Endothelial cell of umbilical vein (primary cell): ENCODE measurements at regions not wholly inside any gene's neighbourhood (a gene's known extent, or its start where the extent isn't known, plus 50 kb on each side); places are given as distances from the start of the nearest gene placed in this dataset.

ENCODE experiments used
- BruUV-seq: library from RNA; stranded (reverse); fragments of 400-500 nt; replicated peaks from 2 replicates; lab custom pipeline; 2021; lab: Mats Ljungman, UMichigan
- CTCF ChIA-PET: fragments of 300-600, 350-600 bp; sonication (Branson Sonifier 250); formaldehyde crosslinking; loops from one replicate; lab custom pipeline; 2021; ENCODE audit warnings: antibody characterized with exemption, inconsistent platforms; lab: Charles Lee
- POLR2A ChIA-PET: fragments of 300-600, 350-600 bp; sonication (Branson Sonifier 250); formaldehyde crosslinking; loops from one replicate; lab custom pipeline; 2021; ENCODE audit warnings: antibody characterized with exemption, inconsistent platforms; lab: Charles Lee
- DNase-seq: peaks from one replicate; pipeline ENCODE4 v3.0.0-alpha.2; 2011; ENCODE audit warnings: low read depth, low spot score
- FAIRE-seq: peaks from 2 replicates; lab custom pipeline; 2011; peaks lifted over from hg19 to GRCh38; lab: Jason Lieb, UNC
- H2AFZ ChIP-seq: 2 replicates; pipeline ENCODE4 v1.6.0; 2012; ENCODE audit warnings: low read depth, low read length, control low read depth, inconsistent platforms
- H3K27ac ChIP-seq: 2 replicates; pipeline ENCODE4 v1.5.1; 2011; ENCODE audit warnings: low read depth, mild to moderate bottlenecking, control low read depth, low read length, moderate library complexity; ENCODE audit not compliant: insufficient read depth
- H3K27me3 ChIP-seq, 2 experiments: 2 replicates each; pipeline versions ENCODE4 v1.6.0 to v1.6.1; 2011; ENCODE audit warnings: low read length in 2 of 2, mixed read lengths in 1 of 2; ENCODE audit not compliant: control insufficient read depth in 2 of 2, insufficient read depth in 2 of 2
- H3K36me3 ChIP-seq, 2 experiments: 2 replicates in 1 of 2; 3 replicates in 1 of 2; pipeline ENCODE4 v1.5.1; 2011; ENCODE audit warnings: low read length in 2 of 2, mild to moderate bottlenecking in 1 of 2, moderate library complexity in 1 of 2; ENCODE audit not compliant: control insufficient read depth in 2 of 2, insufficient read depth in 2 of 2; ENCODE audit errors: extremely low read depth in 1 of 2
- H3K4me1 ChIP-seq: 3 replicates; pipeline ENCODE4 v1.5.1; 2011; ENCODE audit warnings: mild to moderate bottlenecking, low read length; ENCODE audit not compliant: control insufficient read depth, insufficient read depth; ENCODE audit errors: extremely low read depth
- H3K4me2 ChIP-seq: 2 replicates; pipeline ENCODE4 v1.6.1; 2011; ENCODE audit warnings: low read length, control low read depth, mixed read lengths; ENCODE audit not compliant: insufficient read depth
- H3K4me3 ChIP-seq, 3 experiments: fragments of 200-600 bp in 1 of 3; sonication (generic), shearing (Covaris generic) in 1 of 3; replicated peaks in 1 of 3; 2 replicates each; pipeline ENCODE4 v1.5.1; 2011 to 2016; ENCODE audit warnings: control low read depth in 3 of 3, low read length in 3 of 3, mild to moderate bottlenecking in 2 of 3, inconsistent platforms in 1 of 3, low read depth in 1 of 3, moderate library complexity in 1 of 3; ENCODE audit not compliant: insufficient read depth in 1 of 3
- H3K79me2 ChIP-seq: 2 replicates; pipeline ENCODE4 v1.6.0; 2012; ENCODE audit warnings: low read length, inconsistent platforms; ENCODE audit not compliant: control insufficient read depth, insufficient read depth
- H3K9ac ChIP-seq: replicated peaks from 2 replicates; pipeline ENCODE3; 2011; ENCODE audit warnings: low read length, control low read depth; ENCODE audit not compliant: insufficient read depth; ENCODE audit errors: extremely low read depth
- H3K9me1 ChIP-seq: replicated peaks from 3 replicates; pipeline ENCODE4 v1.6.0; 2011; ENCODE audit warnings: mild to moderate bottlenecking, low read length; ENCODE audit not compliant: control insufficient read depth, insufficient read depth; ENCODE audit errors: extremely low read depth
- H3K9me3 ChIP-seq: replicated peaks from 2 replicates; pipeline ENCODE4 v1.5.1; 2012; ENCODE audit warnings: low read length, inconsistent platforms; ENCODE audit not compliant: control insufficient read depth, insufficient read depth
- H4K20me1 ChIP-seq: replicated peaks from 2 replicates; pipeline ENCODE3; 2011; ENCODE audit warnings: mild to moderate bottlenecking, low read length; ENCODE audit not compliant: control insufficient read depth, insufficient read depth; ENCODE audit errors: extremely low read depth
- CTCF ChIP-seq, 2 donors: IDR thresholded peaks; 1 replicate in 1 of 2; 2 replicates in 1 of 2; pipeline ENCODE4 v1.5.1; 2011; ENCODE audit warnings: low read length in 2 of 2, mild to moderate bottlenecking in 2 of 2, moderate library complexity in 2 of 2, control low read depth in 1 of 2, inconsistent platforms in 1 of 2, low read depth in 1 of 2; ENCODE audit not compliant: insufficient read depth in 1 of 2; ENCODE audit errors: extremely low read depth in 1 of 2
- EZH2 ChIP-seq: IDR thresholded peaks from 2 replicates; pipeline ENCODE4 v1.6.1; 2012; ENCODE audit warnings: borderline replicate concordance, low read depth, mild to moderate bottlenecking, moderate library complexity, low read length, inconsistent platforms; ENCODE audit not compliant: severe bottlenecking
- FOS ChIP-seq: IDR thresholded peaks from 2 replicates; pipeline ENCODE4 v1.6.1; 2011; ENCODE audit warnings: mild to moderate bottlenecking, low read length, moderate library complexity, borderline replicate concordance; ENCODE audit not compliant: insufficient read depth
- GATA2 ChIP-seq: IDR thresholded peaks from 2 replicates; pipeline ENCODE4 v1.7.0; 2011; ENCODE audit warnings: low read depth, mild to moderate bottlenecking, moderate library complexity, mixed read lengths, low read length; ENCODE audit not compliant: insufficient read length, insufficient read depth
- JUN ChIP-seq: IDR thresholded peaks from 2 replicates; pipeline ENCODE4 v1.6.1; 2011; ENCODE audit warnings: borderline replicate concordance, low read depth; ENCODE audit not compliant: insufficient read length, insufficient read depth
- MYC ChIP-seq: IDR thresholded peaks from one replicate; pipeline ENCODE4 v1.6.1; 2011; ENCODE audit warnings: mild to moderate bottlenecking, low read depth, low read length
- POLR2A ChIP-seq: IDR thresholded peaks from 2 replicates; pipeline ENCODE4 v1.6.1; 2012; ENCODE audit warnings: low read depth, mild to moderate bottlenecking, control low read depth, low read length
- POLR2AphosphoS5 ChIP-seq: IDR thresholded peaks from 2 replicates; pipeline ENCODE4 v1.6.1; 2012; ENCODE audit warnings: low read depth, mild to moderate bottlenecking, control low read depth, low read length, moderate library complexity; ENCODE audit not compliant: insufficient read depth
- dilution Hi-C: fragments of 300-500 bp; cut with MboI; formaldehyde crosslinking; loops from one replicate; pipeline ENCODE4 v1.15.0; 2019; ENCODE audit warnings: low sequenced_read_pairs; ENCODE audit not compliant: extremely low pct_ligation_motif_present
- intact Hi-C: fragments of 100-400 bp; cut with micrococcal nuclease; formaldehyde crosslinking; loops from one replicate; pipeline ENCODE4 v1.10.0; 2022
- TF ChIP-seq, protein P1 (sequence below): IDR thresholded peaks from 2 replicates; pipeline ENCODE4 v1.6.1; 2011; ENCODE audit not compliant: insufficient read depth, insufficient read length

DNA sequence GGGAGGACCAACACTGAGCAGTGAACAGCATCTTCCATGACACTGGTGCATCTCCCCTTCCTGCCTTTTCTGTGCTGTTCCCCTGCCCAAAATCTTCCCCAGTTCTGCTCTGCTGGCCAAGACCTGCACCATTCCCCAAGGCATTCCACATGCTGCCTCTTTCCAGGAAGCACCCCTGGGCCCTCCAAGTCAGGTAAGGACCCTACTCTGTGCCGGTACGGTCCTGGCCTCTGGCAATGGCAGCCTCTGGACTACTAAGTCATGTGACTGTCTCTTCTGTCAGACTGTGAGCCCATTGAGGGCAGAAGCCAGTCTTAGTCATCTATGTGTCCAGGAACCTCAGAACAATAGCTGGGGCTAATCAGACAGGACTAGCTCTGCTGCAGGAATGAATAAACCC, 282.0 kb downstream of the MYCN start:
- no peak overlapping the region for H3K4me3 ChIP-seq
- no peak for TF ChIP-seq POLR2AphosphoS5
- no peak for TF ChIP-seq GATA2
- TF ChIP-seq JUN = no peak
- no peak for TF ChIP-seq MYC
- TF ChIP-seq, protein P1, sequence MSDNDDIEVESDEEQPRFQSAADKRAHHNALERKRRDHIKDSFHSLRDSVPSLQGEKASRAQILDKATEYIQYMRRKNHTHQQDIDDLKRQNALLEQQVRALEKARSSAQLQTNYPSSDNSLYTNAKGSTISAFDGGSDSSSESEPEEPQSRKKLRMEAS = no peak
- TF ChIP-seq FOS = no peak
- no peaks in the 10 kb centered on the region for H4K20me1 ChIP-seq
- H3K9me1 ChIP-seq = no peaks in the 10 kb centered on the region
- no peaks in the 10 kb centered on the region for H3K27me3 ChIP-seq
- H2AFZ ChIP-seq = no peak overlapping the region
- DNase-seq = no peak
- H3K79me2 ChIP-seq = no peaks in the 10 kb centered on the region
- FAIRE-seq = no peak
- H3K27ac ChIP-seq = no peak overlapping the region
- H3K4me2 ChIP-seq = no peak overlapping the region
- intact Hi-C loops (no loop called here), dilution Hi-C loops (no loop called here)
- POLR2A ChIA-PET = no interaction called here
- H3K9ac ChIP-seq = no peak overlapping the region
- no peaks in the 10 kb centered on the region for H3K36me3 ChIP-seq
- no peaks in the 10 kb centered on the region for H3K4me1 ChIP-seq
- no peaks in the 10 kb centered on the region for H3K9me3 ChIP-seq
- BruUV-seq = no TSS peak
- CTCF ChIA-PET = no interaction called here

GRCh38 chr2:16221461-16222010, 281.2 kb downstream of the MYCN start:
- BruUV-seq = no TSS peak
- ChIA-PET CTCF (no interaction called here), POLR2A (no interaction called here)
- Histone ChIP-seq H2AFZ (no peak overlapping the region), H3K27me3 (no peaks in the 10 kb centered on the region), H4K20me1 (no peaks in the 10 kb centered on the region), H3K9me1 (no peaks in the 10 kb centered on the region), H3K36me3 (no peaks in the 10 kb centered on the region), H3K4me3 (no peak overlapping the region), H3K4me2 (no peak overlapping the region), H3K79me2 (no peaks in the 10 kb centered on the region), H3K4me1 (no peaks in the 10 kb centered on the region), H3K27ac (no peak overlapping the region), H3K9ac (no peak overlapping the region), H3K9me3 (no peaks in the 10 kb centered on the region)
- no peak for TF ChIP-seq POLR2AphosphoS5
- TF ChIP-seq POLR2A = no peak
- no peak for TF ChIP-seq FOS
- TF ChIP-seq CTCF (IDR thresholded peaks at IDR 0.05; ENCODE audit: extremely low read depth in 1 of 2, insufficient read depth in 1 of 2, low read depth in 1 of 2, low read length in 2 of 2) = no peak
- no peak for TF ChIP-seq EZH2
- TF ChIP-seq GATA2 = no peak
- no peak for TF ChIP-seq MYC
- TF ChIP-seq, protein P1 = no peak
- no peak for TF ChIP-seq JUN
- FAIRE-seq (no peak), DNase-seq (no peak)
- intact Hi-C loops (no loop called here), dilution Hi-C loops (no loop called here)
